GM23338 (cell line): ENCODE measurements at regions not wholly inside any gene's neighbourhood (a gene's known extent, or its start where the extent isn't known, plus 50 kb on each side); places are given as distances from the start of the nearest gene placed in this dataset.

Source experiments
- ATAC-seq: fragments of 200-7000 bp; cut with Tn5 transposase; 3 replicates; pipeline ENCODE4 v1.9.1; 2020
- DNase-seq: peaks from one replicate; pipeline ENCODE4 v3.0.0-alpha.2; 2015; ENCODE audit warnings: low spot score
- H2AFZ ChIP-seq: fragments of 200-600 bp; sonication (generic); 2 replicates; pipeline ENCODE4 v1.8.0; 2016; ENCODE audit warnings: antibody characterized with exemption, mild to moderate bottlenecking, moderate library complexity
- H3F3A ChIP-seq: fragments of 200-600 bp; sonication (generic); replicated peaks from 2 replicates; pipeline ENCODE4 v1.8.0; 2017; ENCODE audit warnings: antibody characterized with exemption, mixed run types, low read depth
- H3K27ac ChIP-seq: fragments of 200-600 bp; sonication (generic); 2 replicates; pipeline ENCODE4 v1.6.1; 2016; ENCODE audit warnings: low read depth
- H3K27me3 ChIP-seq: fragments of 200-600 bp; sonication (generic); 2 replicates; pipeline ENCODE4 v1.8.0; 2016; ENCODE audit warnings: mild to moderate bottlenecking, mixed run types, moderate library complexity; ENCODE audit not compliant: insufficient read depth
- H3K36me3 ChIP-seq: fragments of 200-600 bp; sonication (generic); 2 replicates; pipeline ENCODE4 v1.8.0; 2016; ENCODE audit warnings: mild to moderate bottlenecking; ENCODE audit not compliant: insufficient read depth
- H3K4me1 ChIP-seq: fragments of 200-600 bp; sonication (generic); 2 replicates; pipeline ENCODE4 v1.8.0; 2016; ENCODE audit warnings: mild to moderate bottlenecking, moderate library complexity; ENCODE audit not compliant: insufficient read depth
- H3K4me2 ChIP-seq: fragments of 200-600 bp; sonication (generic); 2 replicates; pipeline ENCODE4 v1.7.1; 2017; ENCODE audit warnings: mixed run types
- H3K4me3 ChIP-seq: fragments of 200-600 bp; sonication (generic); 2 replicates; pipeline ENCODE4 v1.6.1; 2016; ENCODE audit warnings: mixed run types
- H3K79me2 ChIP-seq: fragments of 200-600 bp; sonication (generic); replicated peaks from 2 replicates; pipeline ENCODE4 v1.8.0; 2017; ENCODE audit warnings: mild to moderate bottlenecking; ENCODE audit not compliant: insufficient read depth
- H3K9me2 ChIP-seq: fragments of 200-600 bp; sonication (generic); 2 replicates; pipeline ENCODE4 v1.8.0; 2017; ENCODE audit not compliant: insufficient read depth
- H4K20me1 ChIP-seq: fragments of 200-600 bp; sonication (generic); replicated peaks from 2 replicates; pipeline ENCODE4 v1.8.0; 2017; ENCODE audit warnings: mild to moderate bottlenecking; ENCODE audit not compliant: insufficient read depth
- H3K27ac Mint-ChIP-seq: 2 replicates; pipeline ENCODE4 v1.8.0; 2020; ENCODE audit warnings: inconsistent platforms, mild to moderate bottlenecking, moderate library complexity, mixed read lengths
- H3K27me3 Mint-ChIP-seq: 3 replicates; pipeline ENCODE4 v1.8.0; 2022; ENCODE audit warnings: low read depth, mild to moderate bottlenecking, moderate library complexity, mixed read lengths, inconsistent platforms; ENCODE audit not compliant: insufficient read depth, poor library complexity
- H3K36me3 Mint-ChIP-seq: 3 replicates; pipeline ENCODE4 v1.8.0; 2021; ENCODE audit warnings: low read depth, mild to moderate bottlenecking, inconsistent platforms, moderate library complexity, mixed read lengths
- H3K4me1 Mint-ChIP-seq: 3 replicates; pipeline ENCODE4 v1.8.0; 2020; ENCODE audit warnings: mild to moderate bottlenecking, inconsistent platforms, mixed read lengths
- H3K4me3 Mint-ChIP-seq: 3 replicates; pipeline ENCODE4 v1.8.0; 2021; ENCODE audit warnings: moderate library complexity, mild to moderate bottlenecking, inconsistent platforms, mixed read lengths
- H3K9me3 Mint-ChIP-seq: 3 replicates; pipeline ENCODE4 v1.8.0; 2020; ENCODE audit warnings: moderate library complexity, mild to moderate bottlenecking, inconsistent platforms, mixed read lengths
- CTCF ChIP-seq, 2 experiments: fragments of 200-600 bp in 1 of 2; sonication (generic) in 1 of 2; conservative IDR thresholded peaks; 2 replicates each; pipeline versions ENCODE4 v1.5.1 to v1.6.1; 2016 to 2017; ENCODE audit warnings: antibody characterized with exemption in 2 of 2, low read depth in 2 of 2, mild to moderate bottlenecking in 2 of 2, moderate library complexity in 1 of 2
- ETS1 ChIP-seq: IDR thresholded peaks from 2 replicates; pipeline ENCODE4 v1.6.1; 2016; ENCODE audit warnings: antibody characterized with exemption
- EZH2 ChIP-seq: fragments of 200-600 bp; sonication (generic); IDR thresholded peaks from one replicate; pipeline ENCODE4 v1.8.0; 2017; ENCODE audit warnings: antibody characterized with exemption, mild to moderate bottlenecking, low read depth; ENCODE audit not compliant: unreplicated experiment
- EZH2phosphoT487 ChIP-seq: fragments of 200-600 bp; sonication (generic); IDR thresholded peaks from one replicate; pipeline ENCODE4 v1.8.1; 2018; ENCODE audit warnings: antibody characterized with exemption; ENCODE audit not compliant: unreplicated experiment
- JUNB ChIP-seq: IDR thresholded peaks from one replicate; pipeline ENCODE4 v1.6.1; 2016; ENCODE audit warnings: antibody characterized with exemption; ENCODE audit not compliant: unreplicated experiment
- POLR2AphosphoS5 ChIP-seq: IDR thresholded peaks from 2 replicates; pipeline ENCODE4 v1.6.1; 2016; ENCODE audit warnings: antibody characterized with exemption, low read depth
- REST ChIP-seq: IDR thresholded peaks from one replicate; pipeline ENCODE4 v1.6.1; 2018; ENCODE audit warnings: antibody characterized with exemption; ENCODE audit not compliant: unreplicated experiment
- ZNF331 ChIP-seq: fragments of 250-450 bp; sonication (Bioruptor Pico); IDR thresholded peaks from 2 replicates; pipeline ENCODE4 v1.5.0; 2020; ENCODE audit warnings: low read depth, mild to moderate bottlenecking, moderate library complexity
- ZNF462 ChIP-seq: fragments of 250-450 bp; sonication (Bioruptor Pico); IDR thresholded peaks from 2 replicates; pipeline ENCODE4 v1.5.0; 2020; ENCODE audit warnings: mild to moderate bottlenecking, moderate library complexity

- no peak for TF ChIP-seq REST
- TF ChIP-seq EZH2, result no peak
Measured at GRCh38 chr10:52541006-52541473, 227.0 kb downstream of the DKK1 start (continued).

- no peak overlapping the region for H3K27ac Mint-ChIP-seq
- H3K27me3 Mint-ChIP-seq, result no peaks in the 10 kb centered on the region
- no peaks in the 10 kb centered on the region for H3K9me3 Mint-ChIP-seq
- Histone ChIP-seq H3K27ac (no peak overlapping the region), H2AFZ (no peak overlapping the region), H3K27me3 (no peaks in the 10 kb centered on the region), H3K4me3 (no peak overlapping the region), H4K20me1 (no peaks in the 10 kb centered on the region), H3K79me2 (no peaks in the 10 kb centered on the region), H3F3A (no peaks in the 10 kb centered on the region), H3K9me2 (no peaks in the 10 kb centered on the region; the same call in 1 of the 2 replicates), H3K4me2 (no peak overlapping the region), H3K4me1 (no peaks in the 10 kb centered on the region), H3K36me3 (no peaks in the 10 kb centered on the region)
- H3K4me1 Mint-ChIP-seq, result no peaks in the 10 kb centered on the region
- H3K4me3 Mint-ChIP-seq, result no peak overlapping the region
- DNase-seq (no peak), ATAC-seq (no peak)
- no peaks in the 10 kb centered on the region for H3K36me3 Mint-ChIP-seq
- TF ChIP-seq ZNF331 (CRISPR knock-in tag), result no peak
- no peak for TF ChIP-seq ZNF462
- no peak for TF ChIP-seq POLR2AphosphoS5
- TF ChIP-seq REST, result no peak
- TF ChIP-seq CTCF (conservative IDR thresholded peaks at IDR 0.05; ENCODE audit: low read depth in 2 of 2), result no peak
- TF ChIP-seq ETS1, result no peak
- no peak for TF ChIP-seq JUNB
- no peak for TF ChIP-seq EZH2phosphoT487
Measured at GRCh38 chr10:52542906-52543305, 228.8 kb downstream of the DKK1 start.
